Amygdala (tissue), 56 donors: ENCODE measurements at regions not wholly inside any gene's neighbourhood (a gene's known extent, or its start where the extent isn't known, plus 50 kb on each side); places are given as distances from the start of the nearest gene placed in this dataset.
"Not testable (repeated sequence)": the region's sequence is repeated elsewhere in the genome, so short reads cannot be mapped to it uniquely, and the experiment has no call there.

ENCODE experiments used
- DNase-seq, 56 donors: peaks; one replicate each; lab custom pipeline; 2025; lab: John Stamatoyannopoulos, UW

DNA sequence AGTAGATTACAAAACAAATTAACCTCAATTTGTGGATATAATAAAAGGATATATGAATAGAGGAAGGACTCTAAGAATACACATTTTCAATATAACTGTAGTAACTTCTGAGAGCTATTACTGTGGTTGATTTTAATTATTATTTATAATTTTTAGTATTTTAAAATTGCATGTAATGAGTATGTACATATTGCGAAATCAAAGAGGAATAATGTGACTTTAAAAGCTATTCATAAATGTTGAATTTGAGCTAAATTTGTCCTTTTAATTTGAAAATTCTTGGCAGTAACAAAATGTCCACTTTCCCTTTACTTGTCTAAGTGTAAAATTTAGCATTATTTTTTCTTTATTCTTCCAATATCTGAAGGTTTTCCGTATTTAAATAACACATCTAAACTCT is 750.6 kb upstream of the PCDH15 start:
- DNase-seq, result no peak

DNA sequence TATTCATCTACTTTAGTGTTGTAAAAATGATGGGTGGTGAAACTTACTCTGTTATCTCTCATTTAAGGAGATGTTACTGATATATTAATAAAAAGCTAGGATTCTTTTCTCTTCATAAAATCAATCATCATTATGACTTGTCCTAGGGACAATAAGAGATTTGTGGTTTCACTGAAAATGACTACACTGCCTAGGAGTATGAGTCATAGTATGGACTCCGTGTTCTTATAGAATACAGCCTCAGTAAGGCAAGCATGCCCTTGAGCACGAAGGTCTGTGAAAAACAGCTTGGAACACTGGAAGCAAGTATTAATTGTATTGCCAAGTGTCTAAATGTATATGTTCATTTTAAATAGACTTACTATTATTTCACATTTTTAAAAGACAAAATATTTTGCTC is 749.2 kb upstream of the PCDH15 start:
- no peak for DNase-seq

DNA sequence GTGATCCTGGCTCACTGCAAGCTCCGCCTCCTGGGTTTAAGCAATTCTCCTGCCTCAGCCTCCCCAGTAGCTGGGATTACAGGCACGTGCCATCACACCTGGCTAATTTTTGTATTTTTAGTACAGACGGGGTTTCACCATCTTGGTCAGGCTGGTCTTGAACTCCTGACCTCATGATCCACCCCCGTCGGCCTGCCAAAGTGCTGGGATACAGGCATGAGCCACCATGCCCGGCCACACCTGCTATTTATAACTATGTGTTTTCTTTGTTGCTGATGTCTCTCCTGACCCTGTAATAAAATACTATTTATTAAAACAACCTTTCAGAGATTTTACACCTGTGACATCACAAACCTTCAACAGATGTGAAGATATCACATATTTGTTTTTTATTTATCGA is 736.5 kb upstream of the PCDH15 start:
- DNase-seq, result not testable (repeated sequence)

DNA sequence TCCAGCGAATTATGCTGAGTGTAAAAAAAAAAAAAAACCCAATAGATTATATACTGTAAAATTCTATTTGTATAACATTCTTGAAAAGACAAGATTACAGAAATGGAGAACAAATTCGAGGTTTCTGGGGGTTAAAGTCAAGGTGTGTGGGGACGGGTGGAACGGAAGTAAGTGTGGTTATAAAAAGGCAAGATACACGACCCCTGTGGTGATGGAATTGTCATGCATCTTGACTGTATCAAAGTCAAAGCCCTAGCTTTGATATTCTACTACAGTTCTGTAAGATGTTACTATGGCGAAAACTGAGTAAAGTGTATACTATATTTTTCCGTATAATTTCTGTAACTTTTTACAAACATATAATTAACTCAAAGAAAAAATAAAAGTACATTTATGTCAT is 718.2 kb upstream of the PCDH15 start:
- DNase-seq, result no peak

DNA sequence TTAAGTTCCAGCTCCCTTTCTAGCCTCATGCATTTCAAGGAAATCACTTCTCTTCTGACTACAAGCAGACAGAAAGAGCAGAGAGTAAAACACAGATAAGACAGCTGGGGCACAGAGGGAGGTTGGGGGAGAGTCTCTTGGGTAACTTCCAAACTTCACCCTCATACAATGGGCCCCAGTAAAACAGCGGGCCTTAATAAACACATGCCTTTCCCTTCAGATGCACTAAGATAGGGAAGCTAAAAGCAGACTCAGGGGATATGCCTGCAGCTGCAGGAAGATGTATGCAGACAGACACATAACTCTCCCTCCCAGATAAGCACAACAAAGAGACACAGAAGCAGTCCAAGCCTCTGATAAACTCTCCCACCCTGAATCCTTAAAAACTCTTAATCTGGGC is 717.4 kb upstream of the PCDH15 start:
- not testable (repeated sequence) for DNase-seq

DNA sequence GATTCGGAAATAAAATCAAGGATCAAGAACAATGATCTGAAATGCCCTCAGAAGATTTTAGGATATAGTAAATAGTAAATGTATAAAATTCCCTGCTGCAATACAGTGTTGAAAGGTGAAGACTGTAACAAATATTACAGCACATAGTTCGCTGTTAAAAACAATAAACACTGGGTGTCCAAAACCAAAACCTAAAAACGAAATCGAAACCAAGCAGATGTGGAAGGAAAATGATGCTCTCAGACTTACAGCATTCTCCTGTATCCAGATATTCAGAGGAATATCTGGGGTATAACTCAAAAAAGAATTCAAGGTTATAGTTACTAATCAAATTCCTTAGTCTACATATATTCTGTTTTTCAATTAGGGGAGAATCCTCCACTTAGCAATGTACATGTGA is 708.1 kb upstream of the PCDH15 start:
- DNase-seq, result no peak

DNA sequence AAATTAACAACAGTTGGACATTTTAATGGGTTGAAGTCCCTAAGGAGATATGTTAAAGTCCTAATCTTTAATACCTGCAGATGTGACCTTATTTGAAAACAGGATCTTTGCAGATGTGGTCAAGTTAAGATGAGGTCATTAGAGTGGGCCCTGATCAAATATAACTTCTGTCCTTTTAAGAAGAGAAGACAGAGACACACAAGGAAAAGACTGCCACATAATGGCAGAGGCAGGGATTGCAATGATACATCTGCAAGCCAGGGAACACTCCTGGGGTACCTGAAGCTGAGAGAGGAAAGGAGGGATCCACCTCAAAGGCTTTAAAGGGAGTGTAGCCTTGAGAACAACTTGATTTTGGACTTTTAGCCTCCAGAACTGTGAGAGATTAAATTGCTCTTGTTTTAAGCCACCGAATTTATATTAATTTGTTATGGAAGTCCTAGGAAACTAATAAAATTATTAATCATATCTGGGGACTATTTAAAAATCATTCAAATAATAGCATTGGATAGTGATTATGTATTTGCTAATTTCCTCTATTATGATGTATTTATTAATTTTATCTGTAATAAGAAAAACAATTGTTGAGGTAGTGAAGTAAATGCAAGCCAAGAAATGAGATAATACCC is 700.0 kb upstream of the PCDH15 start:
- peak in 1 of 56 donors; percentile 3 for DNase-seq

DNA sequence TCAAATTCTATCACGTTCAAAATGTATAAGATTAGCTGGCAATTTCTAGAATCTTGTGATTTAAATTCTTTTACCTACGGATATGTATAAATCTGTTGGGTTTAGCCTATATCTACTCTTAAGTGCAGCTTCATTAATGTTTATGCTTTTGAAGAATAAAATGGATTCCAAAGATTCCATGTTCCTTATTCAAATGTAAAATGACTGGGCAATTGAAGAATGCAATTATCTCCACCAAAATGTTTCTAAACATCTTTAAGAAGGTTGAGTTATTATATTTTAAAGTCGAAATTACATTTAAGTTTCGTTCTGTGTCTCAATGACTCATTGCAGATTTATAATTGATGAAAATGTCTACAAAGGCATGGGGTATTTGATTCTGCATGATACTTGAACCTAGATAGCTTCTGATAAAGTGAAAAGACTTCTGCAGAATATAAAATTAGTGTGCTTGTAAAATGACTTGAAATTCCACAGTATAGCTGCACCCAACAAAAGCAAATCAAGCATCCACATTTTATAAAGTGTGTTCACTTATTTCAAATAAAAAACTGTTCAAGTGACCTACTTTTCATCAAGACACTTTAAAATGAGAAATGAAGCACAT is 697.0 kb upstream of the PCDH15 start:
- DNase-seq, result no peak

DNA sequence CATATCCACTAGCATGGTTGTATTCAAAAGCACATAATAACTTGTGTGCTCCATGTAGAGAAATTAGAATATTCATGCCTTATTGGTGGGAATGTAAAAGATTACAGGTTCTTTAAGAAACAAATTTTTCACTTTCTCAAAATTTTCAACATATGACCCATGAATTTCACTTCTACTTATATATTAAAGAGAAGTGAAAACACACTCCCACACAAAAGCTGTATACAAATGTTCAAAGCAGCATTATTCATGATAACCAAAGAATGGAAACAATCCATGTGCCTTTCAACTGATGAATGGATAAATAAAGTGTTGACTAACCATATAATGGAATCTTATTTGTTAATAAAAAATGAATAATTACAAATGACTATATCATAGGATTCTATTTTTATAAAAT is 694.5 kb upstream of the PCDH15 start:
- DNase-seq, result no peak

DNA sequence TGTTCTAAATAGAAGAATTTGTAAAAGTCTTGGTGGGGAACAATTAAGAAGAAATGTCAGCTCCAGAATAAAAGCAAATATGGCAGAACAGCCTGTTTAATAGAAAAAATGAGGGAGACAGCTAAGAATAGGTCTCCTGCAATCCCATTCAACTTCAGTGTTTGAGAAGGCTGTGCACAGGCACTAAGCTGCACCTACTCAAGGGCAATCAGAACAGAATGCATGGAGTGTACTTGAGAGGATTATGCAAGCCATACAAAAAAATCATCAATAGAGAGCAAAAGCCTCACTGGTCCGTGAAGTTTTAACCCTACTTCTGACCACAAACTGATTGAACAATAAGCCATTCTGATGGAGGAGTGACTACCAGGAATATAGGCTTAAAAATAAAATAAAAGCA is 690.7 kb upstream of the PCDH15 start:
- no peak for DNase-seq

DNA sequence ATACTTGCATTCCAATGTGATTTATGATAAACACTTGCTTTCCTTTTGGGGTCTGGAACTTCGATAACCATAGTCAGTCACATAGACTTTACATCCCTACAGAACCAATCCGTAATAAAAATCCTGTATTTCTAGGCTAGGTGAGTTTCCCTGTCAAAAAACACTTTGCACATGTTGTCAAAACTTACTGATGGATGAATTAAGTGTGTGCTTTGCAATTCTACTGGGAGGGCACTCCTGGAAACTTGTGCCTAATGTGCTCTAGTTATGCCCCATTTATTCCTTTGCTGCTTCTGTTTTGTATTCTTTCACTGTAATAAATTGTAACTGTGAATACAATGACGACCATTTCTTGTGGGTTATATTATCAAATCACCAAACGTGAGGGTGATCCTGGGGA is 684.8 kb upstream of the PCDH15 start:
- no peak for DNase-seq

DNA sequence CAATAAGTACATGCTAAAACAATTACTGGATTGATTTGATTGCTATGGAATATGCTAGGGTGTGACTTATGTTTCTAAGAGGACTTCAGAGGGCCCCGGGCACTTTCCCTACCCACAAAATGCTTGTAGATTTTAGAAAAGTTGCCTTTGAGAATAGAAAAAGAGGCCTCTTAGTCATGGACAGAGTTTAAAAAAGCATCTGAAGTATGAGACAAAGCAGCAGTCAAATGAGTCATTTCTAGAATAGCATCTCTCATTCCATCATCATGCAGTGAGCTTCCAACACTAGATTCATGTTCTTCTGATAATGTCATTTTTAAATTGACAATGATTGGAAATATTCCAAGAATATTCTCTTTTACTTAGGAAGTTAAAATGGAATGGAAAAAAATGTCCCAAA is 675.1 kb upstream of the PCDH15 start:
- DNase-seq, result no peak

DNA sequence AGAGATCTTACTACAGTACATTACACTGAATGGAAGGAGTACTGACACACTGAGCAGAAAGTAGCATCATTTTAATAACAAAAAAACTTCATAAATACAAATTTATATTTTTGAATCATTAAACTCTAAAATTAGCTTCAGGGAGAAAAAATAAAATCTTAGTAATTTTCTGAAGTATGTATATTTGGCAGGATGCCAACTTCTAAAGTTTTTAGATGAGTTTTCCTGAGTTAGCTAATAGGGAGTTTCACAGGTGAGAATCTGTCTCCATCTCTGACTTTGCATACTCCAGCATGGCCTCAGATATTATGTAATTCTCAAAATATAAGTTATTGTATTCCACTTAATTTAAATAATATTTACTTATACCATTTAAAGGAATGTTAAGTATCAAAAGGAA is 673.2 kb upstream of the PCDH15 start:
- no peak for DNase-seq

DNA sequence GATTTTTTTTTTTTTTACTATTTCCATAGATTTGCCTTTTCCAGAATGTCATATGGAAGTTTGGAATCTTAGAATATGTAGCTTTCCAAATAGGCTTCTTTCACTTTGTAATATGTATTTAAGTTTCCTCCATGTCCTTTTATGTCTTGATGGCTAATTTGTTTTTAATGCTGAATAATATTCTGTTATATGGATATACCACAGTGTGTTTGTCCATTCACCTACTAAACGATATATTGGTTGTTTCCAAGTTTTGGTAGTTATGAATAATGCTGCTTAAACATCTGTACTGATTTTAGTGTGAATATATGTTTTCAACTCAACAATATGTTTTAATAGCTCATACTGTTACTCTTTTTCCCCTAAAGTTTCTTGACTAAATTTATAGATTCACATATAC is 669.8 kb upstream of the PCDH15 start:
- DNase-seq, result no peak

DNA sequence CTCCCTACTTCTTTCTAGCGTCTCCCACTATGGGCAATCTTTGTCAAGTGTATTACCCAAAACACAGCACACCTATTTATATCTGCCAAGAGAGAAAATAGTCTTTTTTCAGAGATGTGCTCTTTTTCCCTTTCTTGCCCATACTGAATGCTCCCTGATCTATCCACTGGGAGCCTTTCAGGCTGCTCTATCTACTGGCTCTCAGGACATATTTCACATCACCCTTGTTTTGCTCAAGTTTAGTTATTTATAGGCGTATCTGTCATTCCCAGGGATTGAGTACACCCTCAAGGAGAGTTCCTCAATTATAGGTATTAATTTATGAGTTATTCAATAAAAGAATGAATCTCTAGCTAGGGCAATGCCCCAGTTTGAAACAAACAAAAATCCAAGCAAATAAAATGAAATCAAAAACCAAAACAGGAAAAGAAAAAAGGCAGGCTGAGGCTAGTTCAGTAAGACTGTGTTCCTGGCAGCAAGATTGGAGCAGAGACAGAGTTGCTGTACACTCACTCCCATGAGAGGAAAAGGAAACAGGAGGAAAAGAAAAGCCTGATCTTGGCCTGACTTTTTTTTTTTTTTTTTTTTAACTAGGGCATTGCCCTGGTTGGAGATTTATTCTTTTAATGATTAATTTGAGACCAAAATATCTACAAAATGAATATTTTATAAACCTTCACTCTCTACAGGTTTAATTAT is 665.9 kb upstream of the PCDH15 start:
- no peak for DNase-seq

DNA sequence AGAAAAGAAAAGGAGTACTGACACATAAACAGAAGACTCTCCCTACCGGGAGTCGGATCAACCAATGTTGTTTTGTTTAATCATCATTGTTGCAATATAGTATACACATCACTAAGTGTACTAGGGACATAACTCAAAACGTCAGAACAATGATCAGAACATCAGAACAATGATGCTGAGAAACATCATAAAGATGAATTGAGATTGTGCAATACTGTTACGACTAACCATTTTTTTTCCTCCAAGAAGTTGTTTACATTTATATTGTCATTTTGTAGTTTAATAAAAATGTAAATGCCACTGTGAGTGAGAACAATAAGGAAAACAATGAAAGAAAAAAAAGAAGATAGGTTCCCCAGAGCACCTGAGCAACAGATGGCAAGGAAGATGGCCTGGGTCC is 663.1 kb upstream of the PCDH15 start:
- no peak for DNase-seq

DNA sequence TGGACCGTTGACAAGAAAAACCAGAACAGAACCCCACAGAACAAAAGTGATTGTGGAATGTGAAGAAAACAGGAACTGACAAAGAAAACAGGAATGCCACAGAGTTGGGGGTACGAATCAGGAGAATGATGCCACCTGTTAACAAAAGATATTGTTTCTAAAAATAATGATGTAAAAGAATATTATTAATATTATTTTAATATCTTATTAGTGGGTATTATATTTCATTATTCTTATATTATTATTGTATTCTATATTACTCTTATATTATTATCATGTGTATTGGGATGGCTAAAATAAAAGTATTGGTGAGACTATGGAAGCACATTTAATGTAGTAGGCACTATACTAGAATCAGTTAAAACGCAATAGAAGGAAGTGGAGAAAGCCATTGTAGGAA is 659.0 kb upstream of the PCDH15 start:
- no peak for DNase-seq

DNA sequence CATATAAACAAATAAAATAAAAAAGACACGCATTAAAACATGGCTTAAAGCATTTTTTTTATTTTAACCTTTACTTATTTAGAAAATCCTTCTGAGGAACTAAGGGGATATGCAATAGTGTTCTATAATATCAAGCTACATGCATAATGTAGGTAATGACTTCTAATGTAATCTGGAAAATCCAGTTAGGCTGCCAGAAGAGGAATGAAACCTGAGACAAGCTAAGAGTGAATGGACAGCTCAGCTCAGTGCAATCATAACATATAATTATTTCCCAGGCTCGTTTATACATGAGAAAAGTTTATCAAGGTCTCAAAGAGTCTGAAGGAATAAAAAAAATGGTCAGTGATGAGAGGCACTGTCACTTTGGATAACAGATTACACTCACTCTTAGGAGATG is 649.0 kb upstream of the PCDH15 start:
- DNase-seq, result no peak

DNA sequence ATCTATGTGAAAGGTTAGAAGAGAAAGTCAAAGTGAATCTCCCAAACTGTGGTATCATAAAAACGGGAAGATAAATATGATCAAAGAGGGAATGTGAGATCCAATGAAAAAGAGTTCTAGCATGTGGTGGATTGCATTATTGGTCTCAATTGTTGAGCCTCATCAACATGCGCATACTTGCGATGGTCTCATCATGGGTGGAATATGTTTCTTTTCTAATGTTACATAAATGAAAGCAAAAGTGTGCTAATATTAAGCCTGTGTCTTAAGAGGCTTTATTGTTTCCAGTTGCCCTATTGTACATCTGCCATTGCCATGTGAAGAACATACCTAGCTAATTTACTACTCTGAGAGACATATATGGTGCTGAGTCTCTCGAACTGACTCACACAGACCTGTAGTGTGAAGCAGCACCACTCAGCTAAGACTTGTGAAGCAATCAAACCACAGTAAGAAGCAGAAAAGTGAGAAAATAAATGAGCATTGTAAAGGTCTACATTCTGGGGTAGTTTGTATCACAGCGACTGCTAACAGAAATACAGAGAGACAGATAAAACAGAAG is 645.5 kb upstream of the PCDH15 start:
- no peak for DNase-seq

DNA sequence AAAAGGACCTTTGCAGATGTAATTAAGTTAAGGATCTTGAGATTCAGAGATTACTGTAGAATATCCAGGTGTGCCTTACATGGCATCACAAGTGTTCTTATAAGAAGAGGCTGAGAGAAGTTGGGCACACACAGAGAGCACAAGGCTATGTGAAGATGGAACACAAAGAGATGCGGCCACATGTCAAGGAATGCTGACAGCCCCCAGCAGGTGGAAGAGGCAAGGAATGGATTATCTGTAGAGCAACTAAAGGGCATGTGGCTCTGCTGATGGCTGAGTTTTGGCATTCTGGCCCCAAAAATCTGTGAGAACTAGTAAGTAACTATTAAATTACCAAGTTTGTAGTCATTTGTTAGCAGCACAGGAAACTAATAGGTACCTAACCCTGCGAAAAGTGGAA is 640.7 kb upstream of the PCDH15 start:
- no peak for DNase-seq

DNA sequence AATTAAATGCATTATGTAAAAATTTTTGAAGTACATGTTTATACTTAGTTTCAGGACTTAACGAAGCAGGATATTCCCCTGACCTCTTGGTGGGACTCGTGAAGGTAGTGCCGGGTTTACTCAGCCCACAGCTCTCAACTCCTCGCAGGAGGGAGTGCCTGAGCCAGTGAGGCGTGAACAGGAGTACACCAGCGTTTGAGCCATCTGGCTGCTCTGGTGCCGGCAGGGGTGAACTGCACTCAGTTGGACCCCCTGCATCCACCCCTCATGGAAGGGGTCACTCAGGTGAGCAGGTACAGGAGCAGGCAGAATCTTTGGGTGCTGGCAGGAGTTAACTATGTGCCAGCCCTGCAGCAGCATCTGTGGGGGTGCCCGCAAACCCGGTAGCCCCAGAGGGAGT is 625.1 kb upstream of the PCDH15 start:
- no peak for DNase-seq

DNA sequence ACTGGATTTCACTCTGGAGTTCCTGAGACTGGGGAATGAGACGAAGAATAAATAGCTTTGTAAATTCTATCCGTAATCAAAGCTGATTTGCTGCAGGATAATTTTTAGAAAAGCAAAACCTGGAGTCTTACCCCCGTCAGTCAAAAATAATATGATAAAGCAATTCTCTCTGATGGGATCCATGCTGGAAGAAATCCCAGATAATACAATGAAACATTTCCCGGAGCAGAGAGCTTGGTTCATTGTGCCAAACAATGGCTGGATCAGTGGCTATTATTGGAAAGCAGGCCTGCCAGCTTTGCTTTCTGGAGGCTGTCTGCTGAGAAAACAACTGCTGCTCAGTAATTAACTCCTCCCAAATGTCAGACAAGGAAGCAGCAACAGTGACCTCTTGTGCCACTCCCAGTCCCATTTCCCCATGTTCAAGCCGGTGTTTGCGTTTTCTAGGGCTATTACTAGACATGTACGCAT is 609.4 kb upstream of the PCDH15 start:
- peak in 53 of 56 donors; percentile 5 to 87 (median 54) for DNase-seq
